GM13976 (cell line): ENCODE measurements at regions not wholly inside any gene's neighbourhood (a gene's known extent, or its start where the extent isn't known, plus 50 kb on each side); places are given as distances from the start of the nearest gene placed in this dataset.

Experiments used
- DNase-seq: peaks from one replicate; pipeline ENCODE4 v3.0.0; 2012; ENCODE audit warnings: low spot score
- CTCF ChIP-seq: IDR thresholded peaks from 2 replicates; pipeline ENCODE4 v1.5.1; 2012; ENCODE audit warnings: borderline replicate concordance, mild to moderate bottlenecking; ENCODE audit not compliant: insufficient read depth; ENCODE audit errors: extremely low read depth, missing control alignments, control extremely low read depth
- in situ Hi-C: fragments of 300-500 bp; cut with MboI; formaldehyde crosslinking; loops from one replicate; pipeline ENCODE4 v1.12.0; 2022; ENCODE audit warnings: low sequenced_read_pairs, mixed read lengths, inconsistent platforms; ENCODE audit not compliant: unreplicated experiment

- in situ Hi-C loops: no loop called here
- DNase-seq: no peak
- no peak for TF ChIP-seq CTCF
Measured at GRCh38 chr13:64071352-64071751, 2655.7 kb upstream of the PCDH20 start.

GRCh38 chr13:64069892-64070291, 2654.2 kb upstream of the PCDH20 start:
- TF ChIP-seq CTCF: no peak
- in situ Hi-C loops: no loop called here

GRCh38 chr13:64066711-64067110, 2651.1 kb upstream of the PCDH20 start:
- DNase-seq: no peak
- no peak for TF ChIP-seq CTCF
- in situ Hi-C loops: no loop called here

More at GRCh38 chr13:64069892-64070291, 2654.2 kb upstream of the PCDH20 start:
- no peak for DNase-seq

- no peak for TF ChIP-seq CTCF
- no peak for DNase-seq
- in situ Hi-C loops: no loop called here
Measured at GRCh38 chr13:64061649-64062048, 2646.0 kb upstream of the PCDH20 start.

GRCh38 chr13:64057372-64058020, 2641.8 kb upstream of the PCDH20 start:
- DNase-seq: no peak
- in situ Hi-C loops: no loop called here
- TF ChIP-seq CTCF: no peak

- in situ Hi-C loops: no loop called here
- no peak for TF ChIP-seq CTCF
- no peak for DNase-seq
Measured at GRCh38 chr13:64054321-64054720, 2638.7 kb upstream of the PCDH20 start.
